ENCODE measurements at regions not wholly inside any gene's neighbourhood (a gene's known extent, or its start where the extent isn't known, plus 50 kb on each side); places are given as distances from the start of the nearest gene placed in this dataset.

DNA sequence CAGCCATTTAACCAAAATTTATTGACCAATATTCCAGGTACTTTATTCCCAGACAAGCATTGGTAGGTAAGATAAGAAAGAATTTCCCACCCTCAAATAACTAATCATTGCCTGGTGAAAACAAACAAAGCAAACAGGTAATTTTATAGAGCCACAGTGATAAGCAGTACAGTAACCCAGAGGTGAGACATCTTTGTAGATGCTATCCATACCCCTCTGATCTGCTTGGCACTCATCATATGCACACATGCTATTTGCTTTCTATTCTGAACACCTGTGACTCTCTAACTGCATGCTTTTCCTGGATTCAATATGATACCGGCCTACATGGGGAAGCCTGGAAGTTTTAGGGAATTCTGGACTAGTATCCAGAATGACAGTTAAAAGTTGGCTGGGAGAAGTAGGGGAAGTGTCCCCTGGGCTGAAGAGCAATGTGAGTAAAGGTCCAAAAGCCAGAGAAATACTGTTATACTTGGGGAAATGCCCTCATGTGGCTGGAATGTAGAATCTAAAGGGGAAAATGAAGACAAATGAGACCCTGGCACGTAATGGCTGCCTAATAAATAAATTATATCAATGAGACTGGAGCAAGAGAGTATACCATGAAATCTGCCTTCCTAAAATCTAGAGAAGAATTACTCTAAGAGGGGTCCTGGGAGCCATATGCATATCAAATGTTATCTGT lies 243.8 kb upstream of the ADAMTSL1 start:
- no peaks in the 10 kb centered on the region for H3K36me3 Mint-ChIP-seq (ENCODE audit: low read depth)
- no peak for DNase-seq
- peaks cover 14% of the 10 kb centered on the region for H3K27me3 Mint-ChIP-seq
- peaks cover 5% of the 10 kb centered on the region for H3K4me1 Mint-ChIP-seq
- H3K27ac Mint-ChIP-seq, result no peak overlapping the region
- no peak overlapping the region for H3K4me3 Mint-ChIP-seq
- no peak for ATAC-seq
- no peaks in the 10 kb centered on the region for H3K9me3 Mint-ChIP-seq

DNA sequence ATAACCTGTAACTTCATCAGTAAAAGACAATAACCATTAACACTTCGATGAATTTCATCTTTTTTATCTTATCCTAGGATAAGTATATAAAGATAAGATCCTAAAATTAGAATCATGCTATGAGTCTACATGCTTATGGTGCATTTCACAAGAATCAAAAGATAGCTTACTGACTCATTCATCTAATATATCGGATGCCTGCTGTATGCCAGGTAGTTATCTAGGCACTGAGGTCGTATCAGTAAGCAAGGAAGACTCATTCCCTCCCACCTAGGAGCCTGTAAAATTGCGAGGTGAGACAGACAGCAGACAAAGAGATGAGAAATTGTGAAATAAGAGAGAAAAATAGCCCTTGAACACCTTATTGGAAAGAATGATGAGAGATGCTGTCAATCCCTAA lies 240.6 kb upstream of the ADAMTSL1 start:
- Mint-ChIP-seq H3K4me1 (peaks cover 11% of the 10 kb centered on the region), H3K9me3 (no peaks in the 10 kb centered on the region)

DNA sequence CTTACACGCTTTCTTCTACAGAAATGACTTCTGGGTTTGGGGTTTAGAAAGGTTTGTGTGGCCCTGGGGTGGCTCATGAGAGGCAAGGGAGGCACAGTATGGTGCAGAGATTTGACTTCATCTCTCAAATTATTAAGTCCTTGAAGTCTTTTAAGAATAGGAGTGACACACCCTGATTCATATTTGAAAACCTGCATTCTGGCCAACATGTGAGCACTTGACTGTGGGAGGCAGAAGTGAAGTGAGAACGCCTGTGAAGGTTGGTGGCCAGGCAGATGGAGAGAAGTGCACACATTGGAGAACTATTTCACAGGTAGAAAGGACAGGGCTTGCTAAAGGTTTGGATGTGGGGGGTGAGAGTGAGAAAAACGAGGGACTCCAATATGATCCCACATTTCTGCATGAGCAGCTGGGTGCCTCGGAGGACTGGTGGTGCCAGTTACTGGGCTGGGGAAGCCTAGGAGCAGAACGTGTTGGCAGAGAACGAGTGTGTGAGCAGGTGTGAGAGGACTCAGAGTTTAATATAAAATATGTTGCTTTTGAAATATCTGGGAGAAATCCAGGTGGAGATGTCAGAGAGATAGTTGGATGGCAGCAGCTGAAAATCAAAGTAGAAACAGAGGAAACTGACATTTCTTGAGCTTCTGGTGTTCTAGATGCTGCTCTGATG lies 240.0 kb upstream of the ADAMTSL1 start:
- peaks cover 14% of the 10 kb centered on the region for H3K27me3 Mint-ChIP-seq
- DNase-seq, result no peak
- H3K27ac Mint-ChIP-seq, result no peak overlapping the region
- no peaks in the 10 kb centered on the region for H3K36me3 Mint-ChIP-seq (ENCODE audit: low read depth)
- ATAC-seq, result no peak
- H3K4me1 Mint-ChIP-seq, result peaks cover 12% of the 10 kb centered on the region
- H3K9me3 Mint-ChIP-seq, result no peaks in the 10 kb centered on the region
- no peak overlapping the region for H3K4me3 Mint-ChIP-seq

More for the DNA sequence above, 240.6 kb upstream of the ADAMTSL1 start:
- ATAC-seq (no peak), DNase-seq (no peak)
- H3K4me3 Mint-ChIP-seq, result no peak overlapping the region
- no peaks in the 10 kb centered on the region for H3K36me3 Mint-ChIP-seq (ENCODE audit: low read depth)
- H3K27ac Mint-ChIP-seq, result no peak overlapping the region
- H3K27me3 Mint-ChIP-seq, result peaks cover 13% of the 10 kb centered on the region

GRCh38 chr9:18235181-18235908 lies 238.6 kb upstream of the ADAMTSL1 start:
- peak overlapping the region; percentile 23 for H3K27ac Mint-ChIP-seq
- H3K36me3 Mint-ChIP-seq (ENCODE audit: low read depth), result no peaks in the 10 kb centered on the region
- H3K4me3 Mint-ChIP-seq, result no peak overlapping the region

DNA sequence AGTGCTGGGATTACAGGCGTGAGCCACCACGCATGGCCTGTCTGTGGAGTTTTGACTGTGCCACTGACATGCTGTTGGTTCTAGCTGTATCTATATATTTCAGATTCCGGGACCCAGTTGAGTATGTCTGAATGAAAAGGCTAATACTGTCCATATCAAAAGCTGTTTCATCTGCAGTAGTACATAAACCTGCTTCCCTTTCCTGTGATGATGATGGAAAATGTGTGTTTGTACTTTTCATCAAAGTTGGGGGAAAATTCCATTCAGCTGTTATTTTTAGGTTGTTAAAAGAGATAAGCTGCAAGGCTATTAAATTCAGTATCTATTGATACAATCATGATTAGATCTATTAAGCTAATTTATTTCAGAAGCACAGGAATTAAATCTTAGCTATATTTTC lies 237.6 kb upstream of the ADAMTSL1 start:
- Mint-ChIP-seq H3K27me3 (peaks cover 13% of the 10 kb centered on the region), H3K27ac (no peak overlapping the region), H3K36me3 (ENCODE audit: low read depth) (no peaks in the 10 kb centered on the region), H3K9me3 (no peaks in the 10 kb centered on the region), H3K4me3 (no peak overlapping the region), H3K4me1 (peaks cover 18% of the 10 kb centered on the region)
- DNase-seq (no peak), ATAC-seq (no peak)

More at GRCh38 chr9:18235181-18235908, 238.6 kb upstream of the ADAMTSL1 start:
- ATAC-seq, result peak; percentile 72
- peaks cover 16% of the 10 kb centered on the region for H3K27me3 Mint-ChIP-seq
- no peaks in the 10 kb centered on the region for H3K9me3 Mint-ChIP-seq
- peaks cover 12% of the 10 kb centered on the region for H3K4me1 Mint-ChIP-seq
- DNase-seq, result no peak

GRCh38 chr9:18237776-18238175 lies 236.2 kb upstream of the ADAMTSL1 start:
- no peak overlapping the region for H3K27ac Mint-ChIP-seq

DNA sequence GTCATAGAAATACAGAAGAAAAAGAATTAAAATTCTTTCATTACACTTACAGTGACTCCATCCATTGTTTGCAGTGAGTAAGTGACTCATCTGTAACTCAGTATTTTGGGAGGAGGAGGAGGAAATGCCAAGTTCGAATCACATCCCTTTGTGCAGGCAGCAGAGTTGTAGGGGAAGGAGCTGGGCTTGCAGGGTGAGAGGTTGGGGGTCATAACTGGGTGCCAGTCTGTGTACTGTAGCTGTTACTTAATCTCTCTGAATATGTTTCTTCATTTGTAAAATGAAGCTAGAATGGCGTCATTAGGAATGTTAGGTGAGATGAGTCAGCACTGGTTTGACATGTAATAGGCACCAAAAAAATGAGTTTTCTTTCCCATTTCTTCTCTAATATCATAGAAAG lies 235.7 kb upstream of the ADAMTSL1 start:
- H3K4me3 Mint-ChIP-seq, result no peak overlapping the region
- peaks cover 2% of the 10 kb centered on the region for H3K9me3 Mint-ChIP-seq
- H3K27me3 Mint-ChIP-seq, result peaks cover 10% of the 10 kb centered on the region
- peaks cover 18% of the 10 kb centered on the region for H3K4me1 Mint-ChIP-seq
- ATAC-seq (peak; percentile 39), DNase-seq (no peak)
- no peaks in the 10 kb centered on the region for H3K36me3 Mint-ChIP-seq (ENCODE audit: low read depth)
- no peak overlapping the region for H3K27ac Mint-ChIP-seq

More at GRCh38 chr9:18237776-18238175, 236.2 kb upstream of the ADAMTSL1 start:
- DNase-seq (no peak), ATAC-seq (no peak)
- peaks cover 8% of the 10 kb centered on the region for H3K27me3 Mint-ChIP-seq
- no peak overlapping the region for H3K4me3 Mint-ChIP-seq
- peaks cover 18% of the 10 kb centered on the region for H3K4me1 Mint-ChIP-seq
- H3K9me3 Mint-ChIP-seq, result no peaks in the 10 kb centered on the region
- H3K36me3 Mint-ChIP-seq (ENCODE audit: low read depth), result no peaks in the 10 kb centered on the region

- Mint-ChIP-seq H3K9me3 (peaks cover 6% of the 10 kb centered on the region), H3K36me3 (ENCODE audit: low read depth) (no peaks in the 10 kb centered on the region), H3K4me3 (no peak overlapping the region), H3K27me3 (peaks cover 13% of the 10 kb centered on the region), H3K27ac (no peak overlapping the region), H3K4me1 (peaks cover 18% of the 10 kb centered on the region)
- ATAC-seq, result no peak
- no peak for DNase-seq
Measured at GRCh38 chr9:18238752-18239447, 235.1 kb upstream of the ADAMTSL1 start.

DNA sequence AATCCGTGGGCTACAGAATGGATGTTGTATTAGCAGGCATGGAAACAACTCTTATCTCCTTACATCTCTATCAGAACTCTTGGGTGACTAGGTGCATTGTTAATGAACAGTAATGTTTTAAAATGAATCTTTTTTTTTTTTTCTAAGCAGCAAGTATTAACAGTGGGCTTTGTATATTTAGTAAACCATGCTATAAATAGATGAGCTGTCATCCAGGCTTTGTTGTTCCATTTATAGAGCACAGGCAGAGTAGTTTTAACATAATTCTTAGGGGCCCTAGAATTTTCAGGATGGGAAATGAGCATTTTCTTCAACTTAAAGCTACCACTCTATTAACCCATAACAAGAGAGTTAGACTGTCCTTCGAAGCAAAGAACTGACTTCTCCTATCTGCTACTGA lies 233.7 kb upstream of the ADAMTSL1 start:
- H3K4me1 Mint-ChIP-seq, result peaks cover 13% of the 10 kb centered on the region
- ATAC-seq, result no peak
- H3K4me3 Mint-ChIP-seq, result no peak overlapping the region
- H3K27me3 Mint-ChIP-seq, result peaks cover 19% of the 10 kb centered on the region
- H3K36me3 Mint-ChIP-seq (ENCODE audit: low read depth), result no peaks in the 10 kb centered on the region
- no peak for DNase-seq
- no peak overlapping the region for H3K27ac Mint-ChIP-seq
- peaks cover 6% of the 10 kb centered on the region for H3K9me3 Mint-ChIP-seq

GRCh38 chr9:18245911-18246310 lies 228.0 kb upstream of the ADAMTSL1 start:
- H3K27me3 Mint-ChIP-seq, result peaks cover 17% of the 10 kb centered on the region
- ATAC-seq, result no peak
- H3K27ac Mint-ChIP-seq, result no peak overlapping the region
- H3K4me1 Mint-ChIP-seq, result peaks cover 4% of the 10 kb centered on the region
- H3K4me3 Mint-ChIP-seq, result no peak overlapping the region
- no peak for DNase-seq
- H3K36me3 Mint-ChIP-seq (ENCODE audit: low read depth), result no peaks in the 10 kb centered on the region
- H3K9me3 Mint-ChIP-seq, result peaks cover 6% of the 10 kb centered on the region

GRCh38 chr9:18250053-18250452 lies 223.9 kb upstream of the ADAMTSL1 start:
- Mint-ChIP-seq H3K4me1 (no peaks in the 10 kb centered on the region), H3K27me3 (peaks cover 8% of the 10 kb centered on the region), H3K36me3 (ENCODE audit: low read depth) (no peaks in the 10 kb centered on the region), H3K27ac (no peak overlapping the region), H3K4me3 (no peak overlapping the region), H3K9me3 (no peaks in the 10 kb centered on the region)
- ATAC-seq (no peak), DNase-seq (no peak)

- Mint-ChIP-seq H3K27ac (no peak overlapping the region), H3K4me1 (no peaks in the 10 kb centered on the region), H3K4me3 (no peak overlapping the region), H3K27me3 (peaks cover 14% of the 10 kb centered on the region), H3K36me3 (ENCODE audit: low read depth) (no peaks in the 10 kb centered on the region), H3K9me3 (no peaks in the 10 kb centered on the region)
- no peak for ATAC-seq
- DNase-seq, result no peak
Measured at GRCh38 chr9:18253950-18254349, 220.0 kb upstream of the ADAMTSL1 start.

DNA sequence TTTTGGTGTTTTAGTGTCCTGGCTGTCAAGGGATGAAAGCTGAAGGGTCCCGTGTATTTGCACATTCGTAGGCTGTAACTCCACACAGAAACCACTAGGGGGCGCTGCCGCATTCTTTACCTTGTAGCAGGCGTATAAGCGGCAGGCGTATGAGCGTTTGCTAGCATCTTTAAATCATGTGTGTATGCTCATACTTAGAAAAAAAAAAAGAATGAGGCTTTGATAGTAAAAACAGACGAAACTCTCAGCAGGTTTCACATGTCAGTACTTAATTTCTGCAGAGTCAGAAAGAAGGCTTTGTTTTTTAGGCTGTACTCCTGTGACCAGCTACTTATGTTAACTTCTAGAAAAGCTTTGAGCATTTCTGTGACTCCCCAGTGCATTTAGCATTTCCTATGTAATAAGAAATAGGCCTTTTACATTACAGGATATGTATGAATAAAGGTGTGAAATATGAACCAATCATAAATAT lies 218.8 kb upstream of the ADAMTSL1 start:
- no peak overlapping the region for H3K27ac Mint-ChIP-seq
- DNase-seq (peak; percentile 70), ATAC-seq (peak; percentile 63)
- H3K4me1 Mint-ChIP-seq, result no peaks in the 10 kb centered on the region
- no peak overlapping the region for H3K4me3 Mint-ChIP-seq
- H3K9me3 Mint-ChIP-seq, result no peaks in the 10 kb centered on the region
- H3K27me3 Mint-ChIP-seq, result peaks cover 15% of the 10 kb centered on the region
- no peaks in the 10 kb centered on the region for H3K36me3 Mint-ChIP-seq (ENCODE audit: low read depth)

- no peaks in the 10 kb centered on the region for H3K4me1 Mint-ChIP-seq
- H3K4me3 Mint-ChIP-seq, result no peak overlapping the region
- no peak overlapping the region for H3K27ac Mint-ChIP-seq
- peaks cover 15% of the 10 kb centered on the region for H3K27me3 Mint-ChIP-seq
- no peak for ATAC-seq
- DNase-seq, result no peak
- no peaks in the 10 kb centered on the region for H3K9me3 Mint-ChIP-seq
- no peaks in the 10 kb centered on the region for H3K36me3 Mint-ChIP-seq (ENCODE audit: low read depth)
Measured at GRCh38 chr9:18255747-18256146, 218.2 kb upstream of the ADAMTSL1 start.

All from activated naive CD8-positive, alpha-beta T cell treated with anti-CD3 and anti-CD28 coated beads, Interleukin-2, amount 50 U/mL, for 24 hours (primary cell).